ENCODE measurements at regions not wholly inside any gene's neighbourhood (a gene's known extent, or its start where the extent isn't known, plus 50 kb on each side); places are given as distances from the start of the nearest gene placed in this dataset.
"Not testable (repeated sequence)": the region's sequence is repeated elsewhere in the genome, so short reads cannot be mapped to it uniquely, and the experiment has no call there.

- no peak for DNase-seq
- in situ Hi-C loops (cut with MboI; ENCODE audit: low pct_unique_long_range_greater_than_20kb, low sequenced_read_pairs): no loop called here
Measured at GRCh38 chr6:169864148-169865020, 113.0 kb downstream of the ERMARD start.

DNA sequence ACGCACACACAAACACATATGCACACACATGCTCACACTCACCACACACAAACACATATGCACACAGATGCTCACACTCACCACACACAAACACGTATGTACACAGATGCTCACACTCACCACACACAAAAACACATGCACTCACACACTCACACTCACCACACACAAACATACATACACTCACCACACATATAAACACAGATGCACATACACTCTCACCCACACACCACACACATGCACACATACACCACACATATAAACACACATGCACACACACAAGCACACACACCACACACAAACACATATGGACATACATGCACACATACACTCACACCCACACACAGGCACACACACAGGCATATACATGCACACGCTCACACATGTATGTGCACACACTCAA lies 112.3 kb downstream of the ERMARD start:
- in situ Hi-C loops (cut with MboI; ENCODE audit: low pct_unique_long_range_greater_than_20kb, low sequenced_read_pairs): no loop called here
- DNase-seq: no peak

DNA sequence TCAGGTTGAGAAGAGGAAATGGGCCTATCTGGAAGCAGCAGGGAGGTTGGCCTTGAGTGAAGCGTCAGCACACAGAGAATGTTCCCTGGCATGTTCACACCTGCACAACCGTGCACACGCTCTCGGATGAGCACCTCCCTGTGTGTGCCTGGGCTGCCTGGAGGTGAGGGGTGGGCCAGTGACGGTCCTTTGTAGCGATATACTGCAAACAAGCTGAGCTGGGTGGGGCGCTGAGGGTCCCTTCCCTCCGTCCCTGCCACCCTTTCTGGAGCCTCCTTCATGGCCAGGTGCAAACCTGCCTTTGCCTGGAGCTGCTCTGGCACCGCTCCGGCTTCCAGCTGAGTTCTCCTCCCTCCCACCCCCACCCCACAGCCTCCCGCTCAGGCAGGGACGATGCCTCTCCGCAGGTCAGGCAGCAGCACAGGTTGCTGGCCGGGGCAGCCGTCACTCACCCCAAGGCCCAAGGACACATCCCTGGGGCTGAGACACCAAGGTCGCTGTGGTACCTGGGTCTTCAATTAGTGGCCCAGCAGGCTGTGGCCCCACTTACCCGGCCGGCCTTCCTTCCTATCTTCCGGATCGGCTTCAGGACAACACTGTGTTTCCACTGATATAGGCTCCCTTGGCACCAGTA lies 111.6 kb downstream of the ERMARD start:
- no peak for DNase-seq
- in situ Hi-C loops (cut with MboI; ENCODE audit: low pct_unique_long_range_greater_than_20kb, low sequenced_read_pairs): no loop called here

- no peak for DNase-seq
- in situ Hi-C loops (cut with MboI; ENCODE audit: low pct_unique_long_range_greater_than_20kb, low sequenced_read_pairs): no loop called here
Measured at GRCh38 chr6:169862043-169862891, 110.8 kb downstream of the ERMARD start.

- in situ Hi-C loops (cut with MboI; ENCODE audit: low pct_unique_long_range_greater_than_20kb, low sequenced_read_pairs): no loop called here
- DNase-seq: no peak
Measured at GRCh38 chr6:169861431-169862042, 110.1 kb downstream of the ERMARD start.

GRCh38 chr6:169859978-169860703 lies 108.7 kb downstream of the ERMARD start:
- DNase-seq: no peak
- in situ Hi-C loops (cut with MboI; ENCODE audit: low pct_unique_long_range_greater_than_20kb, low sequenced_read_pairs): no loop called here

- DNase-seq: no peak
- in situ Hi-C loops (cut with MboI; ENCODE audit: low pct_unique_long_range_greater_than_20kb, low sequenced_read_pairs): no loop called here
Measured at GRCh38 chr6:169859401-169859977, 108.1 kb downstream of the ERMARD start.

GRCh38 chr6:169858935-169859351 lies 107.5 kb downstream of the ERMARD start:
- in situ Hi-C loops (cut with MboI; ENCODE audit: low pct_unique_long_range_greater_than_20kb, low sequenced_read_pairs): no loop called here
- no peak for DNase-seq

DNA sequence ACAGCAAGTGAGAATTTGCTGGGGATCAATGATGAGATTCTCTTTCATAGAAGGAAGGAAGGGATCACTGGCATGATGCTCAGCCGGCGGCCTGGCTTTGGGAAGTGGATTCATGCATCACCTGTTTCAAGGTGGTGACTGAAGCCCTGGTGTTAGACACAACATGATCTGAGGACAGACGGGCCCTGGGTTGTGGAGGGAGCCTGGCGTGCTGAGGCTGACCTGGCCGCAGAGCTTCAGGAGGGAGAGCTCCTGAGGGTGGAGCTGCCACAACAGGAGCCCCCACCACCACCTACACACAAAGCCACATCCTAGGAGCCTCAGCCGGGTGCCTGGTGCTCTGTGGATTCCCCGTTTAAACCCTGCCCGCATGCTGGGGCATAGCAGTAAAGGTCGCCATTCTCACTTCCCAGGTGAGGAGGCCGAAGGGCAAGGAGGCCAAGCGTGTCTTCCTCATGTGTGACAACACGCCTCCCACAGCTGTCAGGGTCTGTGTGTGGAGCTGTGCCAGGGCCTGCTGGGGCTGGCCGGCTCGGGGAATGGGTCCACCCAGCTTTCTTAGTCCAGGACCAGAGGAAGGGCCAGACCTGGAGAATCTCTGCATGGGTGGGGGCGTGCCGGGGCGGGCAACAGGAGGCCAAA lies 107.0 kb downstream of the ERMARD start:
- DNase-seq: no peak
- in situ Hi-C loops (cut with MboI; ENCODE audit: low pct_unique_long_range_greater_than_20kb, low sequenced_read_pairs): no loop called here

GRCh38 chr6:169857343-169858292 lies 106.2 kb downstream of the ERMARD start:
- no peak for DNase-seq
- in situ Hi-C loops (cut with MboI; ENCODE audit: low pct_unique_long_range_greater_than_20kb, low sequenced_read_pairs): no loop called here

GRCh38 chr6:169856442-169857342 lies 105.3 kb downstream of the ERMARD start:
- in situ Hi-C loops (cut with MboI; ENCODE audit: low pct_unique_long_range_greater_than_20kb, low sequenced_read_pairs); DNase-seq: not testable (repeated sequence)

DNA sequence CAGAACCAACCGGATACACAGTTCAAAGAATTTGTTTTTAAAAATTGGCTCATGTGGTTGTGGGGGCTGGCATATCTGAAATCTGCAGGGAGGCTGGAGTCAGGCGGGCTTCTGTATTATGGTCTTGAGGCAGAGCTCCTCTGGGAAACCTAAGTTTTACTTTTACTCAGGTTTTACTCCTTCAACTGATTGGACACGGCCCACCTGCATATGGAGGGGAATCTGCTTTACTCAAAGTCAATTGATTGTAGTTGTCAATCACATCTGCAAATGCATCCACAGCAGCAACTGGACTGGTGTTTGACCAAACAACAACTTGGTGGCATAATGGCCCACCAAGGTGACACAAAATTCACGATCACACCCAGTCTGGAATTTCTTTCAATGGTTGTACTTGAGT lies 103.4 kb downstream of the ERMARD start:
- DNase-seq: no peak
- in situ Hi-C loops (cut with MboI; ENCODE audit: low pct_unique_long_range_greater_than_20kb, low sequenced_read_pairs): no loop called here

GRCh38 chr6:169854083-169854725 lies 102.8 kb downstream of the ERMARD start:
- DNase-seq: no peak
- in situ Hi-C loops (cut with MboI; ENCODE audit: low pct_unique_long_range_greater_than_20kb, low sequenced_read_pairs): no loop called here

GRCh38 chr6:169853196-169854082 lies 102.0 kb downstream of the ERMARD start:
- in situ Hi-C loops (cut with MboI; ENCODE audit: low pct_unique_long_range_greater_than_20kb, low sequenced_read_pairs): no loop called here
- no peak for DNase-seq
